ENCODE measurements at regions not wholly inside any gene's neighbourhood (a gene's known extent, or its start where the extent isn't known, plus 50 kb on each side); places are given as distances from the start of the nearest gene placed in this dataset.

GRCh38 chr12:24394246-24394645 lies 444.8 kb upstream of the SOX5 start:
- TF ChIP-seq, protein P1, sequence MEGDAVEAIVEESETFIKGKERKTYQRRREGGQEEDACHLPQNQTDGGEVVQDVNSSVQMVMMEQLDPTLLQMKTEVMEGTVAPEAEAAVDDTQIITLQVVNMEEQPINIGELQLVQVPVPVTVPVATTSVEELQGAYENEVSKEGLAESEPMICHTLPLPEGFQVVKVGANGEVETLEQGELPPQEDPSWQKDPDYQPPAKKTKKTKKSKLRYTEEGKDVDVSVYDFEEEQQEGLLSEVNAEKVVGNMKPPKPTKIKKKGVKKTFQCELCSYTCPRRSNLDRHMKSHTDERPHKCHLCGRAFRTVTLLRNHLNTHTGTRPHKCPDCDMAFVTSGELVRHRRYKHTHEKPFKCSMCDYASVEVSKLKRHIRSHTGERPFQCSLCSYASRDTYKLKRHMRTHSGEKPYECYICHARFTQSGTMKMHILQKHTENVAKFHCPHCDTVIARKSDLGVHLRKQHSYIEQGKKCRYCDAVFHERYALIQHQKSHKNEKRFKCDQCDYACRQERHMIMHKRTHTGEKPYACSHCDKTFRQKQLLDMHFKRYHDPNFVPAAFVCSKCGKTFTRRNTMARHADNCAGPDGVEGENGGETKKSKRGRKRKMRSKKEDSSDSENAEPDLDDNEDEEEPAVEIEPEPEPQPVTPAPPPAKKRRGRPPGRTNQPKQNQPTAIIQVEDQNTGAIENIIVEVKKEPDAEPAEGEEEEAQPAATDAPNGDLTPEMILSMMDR (IDR thresholded peaks at IDR 0.05), result no peak
- no peak for TF ChIP-seq EZH2 (IDR thresholded peaks at IDR 0.05; ENCODE audit: borderline replicate concordance, insufficient read depth, low read depth, low read length, poor library complexity, severe bottlenecking)
